Motor neuron (in vitro differentiated cells): ENCODE measurements at regions not wholly inside any gene's neighbourhood (a gene's known extent, or its start where the extent isn't known, plus 50 kb on each side); places are given as distances from the start of the nearest gene placed in this dataset.

Experiments used
- ATAC-seq, 8 experiments: fragments of 200-7000 bp; cut with Tn5 transposase; replicated peaks in 6 of 8; 2 replicates each; pipeline ENCODE4 v1.8.0; 2021; ENCODE audit warnings: mild to moderate bottlenecking in 8 of 8, moderate library complexity in 8 of 8
- H3K27ac ChIP-seq, 2 donors: fragments of 250-450 bp; sonication (Bioruptor Pico); 2 replicates each; pipeline ENCODE4 v1.9.0; 2021; ENCODE audit warnings: antibody characterized with exemption in 2 of 2, mild to moderate bottlenecking in 2 of 2, moderate library complexity in 1 of 2
- H3K4me1 ChIP-seq, 2 donors: fragments of 250-450 bp; sonication (Bioruptor Pico); replicated peaks in 1 of 2; 2 replicates each; pipeline ENCODE4 v1.6.1; 2021; ENCODE audit warnings: antibody characterized with exemption in 2 of 2, mild to moderate bottlenecking in 2 of 2, moderate library complexity in 1 of 2
- H3K4me3 ChIP-seq, 5 donors: fragments of 250-450 bp; sonication (Bioruptor Pico); 2 replicates each; pipeline ENCODE4 v1.9.0; 2021; ENCODE audit warnings: antibody characterized with exemption in 5 of 5, mild to moderate bottlenecking in 5 of 5, moderate library complexity in 4 of 5
- WGBS, 10 experiments: fragments of 450-650 bp; shearing (Covaris generic); methylation state at CpG; one replicate each; pipeline ENCODE4 v1.0.0; 2022; 5-methylcytosine and 5-hydroxymethylcytosine counted together
- in situ Hi-C, 9 experiments: fragments of 400-800 bp; cut with MboI; loops; one replicate each; pipeline ENCODE4 v1.15.0; 2021; ENCODE audit warnings: low sequenced_read_pairs in 9 of 9, low pct_unique_long_range_greater_than_20kb in 2 of 9; ENCODE audit not compliant: unreplicated experiment in 9 of 9

GRCh38 chr12:91854725-91855124, 290.9 kb downstream of the BTG1 start:
- in situ Hi-C loops, result no loop called here
- Histone ChIP-seq H3K27ac (no peak overlapping the region), H3K4me1 (peaks cover 3 to 14% of the 10 kb centered on the region in 2 donors), H3K4me3 (no peak overlapping the region)
- WGBS, 10 experiments, result 0 to 100% (median 6%) methylated on average over 1 of the region's 1 CpG; no CpG with 5 or more reads in 2 of the 10 experiments
- ATAC-seq, result no peak

- in situ Hi-C loops, result no loop called here
- H3K4me1 ChIP-seq, result peaks cover 3 to 14% of the 10 kb centered on the region in 2 donors
- ATAC-seq, result no peak
- H3K27ac ChIP-seq, result no peak overlapping the region
- 34 to 100% (median 81%) methylated on average over 2 to 4 of the region's 5 CpGs for WGBS, 10 experiments
- H3K4me3 ChIP-seq, result no peak overlapping the region
Observed at GRCh38 chr12:91853350-91854127, 292.1 kb downstream of the BTG1 start.

GRCh38 chr12:91852634-91853033, 293.0 kb downstream of the BTG1 start:
- peak in 5 of 8 experiments; percentile 33 to 97 (median 94) for ATAC-seq
- WGBS, 10 experiments, result 0 to 100% (median 61%) methylated on average over 1 to 2 of the region's 2 CpGs; no CpG with 5 or more reads in 1 of the 10 experiments

GRCh38 chr12:91851741-91852477, 293.7 kb downstream of the BTG1 start:
- Histone ChIP-seq H3K4me1 (peaks cover 0 to 9% of the 10 kb centered on the region in 2 donors), H3K4me3 (no peak overlapping the region), H3K27ac (no peak overlapping the region)
- in situ Hi-C loops, result no loop called here
- ATAC-seq, result peak in 2 of 8 experiments; percentile 26 to 58

More at GRCh38 chr12:91852634-91853033, 293.0 kb downstream of the BTG1 start:
- Histone ChIP-seq H3K4me1 (peaks cover 2 to 9% of the 10 kb centered on the region in 2 donors), H3K4me3 (no peak overlapping the region), H3K27ac (no peak overlapping the region)
- in situ Hi-C loops, result no loop called here

- in situ Hi-C loops, result no loop called here
- no peak for ATAC-seq
- WGBS, 10 experiments, result 20 to 100% (median 79%) methylated on average over 1 of the region's 1 CpG; no CpG with 5 or more reads in 1 of the 10 experiments
- no peaks in the 10 kb centered on the region for H3K4me1 ChIP-seq
- no peak overlapping the region for H3K4me3 ChIP-seq
- H3K27ac ChIP-seq, result no peak overlapping the region
Observed at GRCh38 chr12:91846466-91847055, 299.1 kb downstream of the BTG1 start.

- Histone ChIP-seq H3K4me3 (no peak overlapping the region), H3K4me1 (no peaks in the 10 kb centered on the region), H3K27ac (no peak overlapping the region)
- in situ Hi-C loops, result no loop called here
- ATAC-seq, result no peak
- WGBS, 10 experiments, result 0 to 100% (median 77%) methylated on average over 1 of the region's 1 CpG; no CpG with 5 or more reads in 2 of the 10 experiments
Observed at GRCh38 chr12:91845365-91845764, 300.3 kb downstream of the BTG1 start.

- Histone ChIP-seq H3K4me3 (no peak overlapping the region), H3K4me1 (no peaks in the 10 kb centered on the region), H3K27ac (no peak overlapping the region)
- peak in 4 of 8 experiments; percentile 39 to 80 (median 54) for ATAC-seq
- in situ Hi-C loops, result no loop called here
Observed at GRCh38 chr12:91841822-91842221, 303.8 kb downstream of the BTG1 start.

- no peak for ATAC-seq
- in situ Hi-C loops, result no loop called here
- Histone ChIP-seq H3K27ac (no peak overlapping the region), H3K4me1 (peaks cover 0 to 3% of the 10 kb centered on the region in 2 donors), H3K4me3 (no peak overlapping the region)
- 50 to 100% (median 100%) methylated on average over 1 of the region's 1 CpG; no CpG with 5 or more reads in 3 of the 10 experiments for whole genome bisulfite sequencing, 10 experiments
Observed at GRCh38 chr12:91836696-91837095, 308.9 kb downstream of the BTG1 start.

GRCh38 chr12:91836264-91836663, 309.4 kb downstream of the BTG1 start:
- WGBS, 10 experiments, result 29 to 100% (median 80%) methylated on average over 1 of the region's 1 CpG; no CpG with 5 or more reads in 3 of the 10 experiments
- no peak overlapping the region for H3K27ac ChIP-seq
- ATAC-seq, result no peak
- no peak overlapping the region for H3K4me3 ChIP-seq
- in situ Hi-C loops, result no loop called here
- H3K4me1 ChIP-seq, result peaks cover 0 to 3% of the 10 kb centered on the region in 2 donors

GRCh38 chr12:91835693-91836092, 310.0 kb downstream of the BTG1 start:
- H3K4me1 ChIP-seq, result peaks cover 0 to 3% of the 10 kb centered on the region in 2 donors
- no peak overlapping the region for H3K4me3 ChIP-seq
- in situ Hi-C loops, result no loop called here
- ATAC-seq, result no peak
- no peak overlapping the region for H3K27ac ChIP-seq

GRCh38 chr12:91833780-91834359, 311.8 kb downstream of the BTG1 start:
- no peak overlapping the region for H3K27ac ChIP-seq
- H3K4me1 ChIP-seq, result peaks cover 0 to 3% of the 10 kb centered on the region in 2 donors
- in situ Hi-C loops, result no loop called here
- H3K4me3 ChIP-seq, result no peak overlapping the region
- peak in 2 of 8 experiments; percentile 21 to 22 for ATAC-seq
- 33 to 100% (median 90%) methylated on average over 1 to 3 of the region's 3 CpGs for WGBS, 10 experiments

GRCh38 chr12:91825999-91826398, 319.6 kb downstream of the BTG1 start:
- in situ Hi-C loops, result no loop called here
- no peak overlapping the region for H3K27ac ChIP-seq
- no peak for ATAC-seq
- 42 to 100% (median 62%) methylated on average over 1 to 3 of the region's 3 CpGs for WGBS, 10 experiments
- peaks cover 0 to 4% of the 10 kb centered on the region in 2 donors for H3K4me1 ChIP-seq
- H3K4me3 ChIP-seq, result no peak overlapping the region

GRCh38 chr12:91824991-91825390, 320.7 kb downstream of the BTG1 start:
- no peak for ATAC-seq
- in situ Hi-C loops, result loop anchor here in 4 of 9 experiments (25.0 kb wide), 3 partner anchors 262 to 737 kb away; partner anchors contain the start of gene BTG1 (in 3 of the 4)
- H3K27ac ChIP-seq, result no peak overlapping the region
- H3K4me3 ChIP-seq, result no peak overlapping the region
- peaks cover under 1 to 4% of the 10 kb centered on the region in 2 donors for H3K4me1 ChIP-seq
